B cell (primary cell): ENCODE measurements at regions not wholly inside any gene's neighbourhood (a gene's known extent, or its start where the extent isn't known, plus 50 kb on each side); places are given as distances from the start of the nearest gene placed in this dataset.

Experiments
- ATAC-seq: fragments of 200-7000 bp; cut with Tn5 transposase; one replicate; pipeline ENCODE4 v1.10.0; 2021; ENCODE audit warnings: low read depth, mild to moderate bottlenecking, moderate number of reproducible peaks, moderate library complexity
- CTCF ChIA-PET: fragments of 350-600 bp; sonication (Branson Sonifier 250); formaldehyde crosslinking; loops from one replicate; lab custom pipeline; 2021; ENCODE audit warnings: antibody characterized with exemption, inconsistent platforms; lab: Charles Lee
- POLR2A ChIA-PET: fragments of 350-600 bp; sonication (Branson Sonifier 250); formaldehyde crosslinking; loops from one replicate; lab custom pipeline; 2021; ENCODE audit warnings: antibody characterized with exemption; lab: Charles Lee
- DNase-seq: peaks from one replicate; pipeline ENCODE4 v3.0.0; 2013
- H2AFZ ChIP-seq: 2 replicates; pipeline ENCODE4 v1.6.1; 2012; ENCODE audit warnings: mild to moderate bottlenecking, low read depth, low read length; ENCODE audit not compliant: insufficient read depth, poor library complexity, severe bottlenecking
- H3K27ac ChIP-seq, 2 donors: 1 replicate in 1 of 2; 2 replicates in 1 of 2; pipeline ENCODE4 v1.5.1; 2012 to 2013; ENCODE audit warnings: low read length in 2 of 2, mild to moderate bottlenecking in 2 of 2, moderate library complexity in 1 of 2
- H3K27me3 ChIP-seq, 4 experiments: fragments of 200-600 bp in 1 of 4; sonication (generic) in 1 of 4; replicated peaks in 1 of 4; 1 replicate in 2 of 4; 2 replicates in 2 of 4; pipeline versions ENCODE4 v1.6.1 to v1.7.0; 2013 to 2016; ENCODE audit warnings: low read length in 3 of 4, mild to moderate bottlenecking in 2 of 4, mixed read lengths in 1 of 4, moderate library complexity in 1 of 4; ENCODE audit not compliant: insufficient read depth in 4 of 4, control insufficient read depth in 3 of 4; ENCODE audit errors: control extremely low read depth in 1 of 4
- H3K36me3 ChIP-seq, 2 experiments: replicated peaks in 1 of 2; 1 replicate in 1 of 2; 2 replicates in 1 of 2; pipeline versions ENCODE4 v1.6.1 to v1.7.1; 2013; ENCODE audit warnings: low read length in 1 of 2; ENCODE audit not compliant: insufficient read depth in 2 of 2, control insufficient read depth in 1 of 2; ENCODE audit errors: control extremely low read depth in 1 of 2, extremely low read depth in 1 of 2
- H3K4me1 ChIP-seq, 2 donors: fragments of 200-600 bp in 1 of 2; sonication (generic) in 1 of 2; 1 replicate in 1 of 2; 2 replicates in 1 of 2; pipeline versions ENCODE4 v1.5.1 to v1.6.1; 2013 to 2017; ENCODE audit warnings: low read length in 2 of 2; ENCODE audit not compliant: control insufficient read depth in 2 of 2, insufficient read depth in 2 of 2
- H3K4me2 ChIP-seq: replicated peaks from 2 replicates; pipeline ENCODE3; 2012; ENCODE audit warnings: mild to moderate bottlenecking, low read depth, low read length; ENCODE audit not compliant: poor library complexity, severe bottlenecking
- H3K4me3 ChIP-seq, 5 experiments: fragments of 200-600 bp in 1 of 5; sonication (generic) in 1 of 5; 1 replicate in 3 of 5; 2 replicates in 2 of 5; pipeline versions ENCODE4 v1.5.1 to v1.7.0; 2011 to 2016; ENCODE audit warnings: low read length in 4 of 5, mild to moderate bottlenecking in 4 of 5, low read depth in 2 of 5, control low read depth in 1 of 5, moderate library complexity in 1 of 5; ENCODE audit not compliant: insufficient read depth in 1 of 5; ENCODE audit errors: control extremely low read depth in 1 of 5, extremely low read depth in 1 of 5
- H3K79me2 ChIP-seq: fragments of 200-600 bp; sonication (generic); one replicate; pipeline ENCODE4 v1.6.0; 2016; ENCODE audit warnings: low read length; ENCODE audit not compliant: control insufficient read depth, insufficient read depth
- H3K9ac ChIP-seq: fragments of 200-600 bp; sonication (generic); 2 replicates; pipeline ENCODE4 v1.6.1; 2017; ENCODE audit warnings: mild to moderate bottlenecking, low read length, moderate library complexity
- H3K9me3 ChIP-seq, 3 donors: one replicate each; pipeline versions ENCODE4 v1.6.1 to v1.7.1; 2013; ENCODE audit warnings: low read length in 2 of 3; ENCODE audit not compliant: control insufficient read depth in 2 of 3, insufficient read depth in 1 of 3; ENCODE audit errors: control extremely low read depth in 1 of 3
- H4K20me1 ChIP-seq: 2 replicates; pipeline ENCODE4 v1.6.0; 2012; ENCODE audit warnings: mild to moderate bottlenecking, low read length; ENCODE audit not compliant: insufficient read depth, control insufficient read depth, poor library complexity, severe bottlenecking
- H3K27ac Mint-ChIP-seq: one replicate; pipeline ENCODE4 v1.8.0; 2021; ENCODE audit warnings: mixed read lengths
- H3K27me3 Mint-ChIP-seq: one replicate; pipeline ENCODE4 v1.8.0; 2021; ENCODE audit warnings: mixed read lengths
- H3K4me1 Mint-ChIP-seq: one replicate; pipeline ENCODE4 v1.8.0; 2021; ENCODE audit warnings: mixed read lengths
- H3K4me3 Mint-ChIP-seq: one replicate; pipeline ENCODE4 v1.8.0; 2021; ENCODE audit warnings: mixed read lengths
- H3K9me3 Mint-ChIP-seq: one replicate; pipeline ENCODE4 v1.8.0; 2022; ENCODE audit warnings: mixed read lengths; ENCODE audit not compliant: insufficient read depth
- CTCF ChIP-seq: fragments of 200-600 bp; IDR thresholded peaks from one replicate; pipeline ENCODE4 v1.8.0; 2022; ENCODE audit warnings: antibody characterized with exemption, mild to moderate bottlenecking
- EZH2 ChIP-seq: IDR thresholded peaks from 2 replicates; pipeline ENCODE4 v1.6.1; 2012; ENCODE audit warnings: borderline replicate concordance, low read depth, mild to moderate bottlenecking, moderate library complexity, low read length; ENCODE audit not compliant: insufficient read depth, poor library complexity, severe bottlenecking
- WGBS: methylation state at CpG from one replicate; pipeline ENCODE4 v1.1.5; 2013; ENCODE audit warnings: missing lambda C conversion rate; ENCODE audit not compliant: insufficient coverage; 5-methylcytosine and 5-hydroxymethylcytosine counted together
- intact Hi-C: fragments of 100-400 bp; cut with micrococcal nuclease; formaldehyde crosslinking; loops from one replicate; pipeline ENCODE4 v1.10.0; 2022

- Histone ChIP-seq H3K4me2 (no peak overlapping the region), H3K27me3 (no peaks in the 10 kb centered on the region), H3K9ac (no peak overlapping the region), H3K27ac (no peak overlapping the region), H2AFZ (no peak overlapping the region), H3K4me3 (no peak overlapping the region), H3K9me3 (peaks cover 0 to 4% (median 0%) of the 10 kb centered on the region in 3 donors), H3K4me1 (no peaks in the 10 kb centered on the region), H3K36me3 (no peaks in the 10 kb centered on the region), H4K20me1 (no peaks in the 10 kb centered on the region), H3K79me2 (no peaks in the 10 kb centered on the region)
- no peaks in the 10 kb centered on the region for H3K27me3 Mint-ChIP-seq
- ChIA-PET CTCF (no interaction called here), POLR2A (no interaction called here)
- H3K27ac Mint-ChIP-seq: no peak overlapping the region
- DNase-seq (no peak), ATAC-seq (no peak)
- no CpG with 5 or more reads among the region's 3 CpGs for WGBS
- intact Hi-C loops: no loop called here
- H3K9me3 Mint-ChIP-seq: peaks cover 14% of the 10 kb centered on the region
- no peak overlapping the region for H3K4me3 Mint-ChIP-seq
- no peaks in the 10 kb centered on the region for H3K4me1 Mint-ChIP-seq
- TF ChIP-seq CTCF (no peak), EZH2 (no peak)
Measured at GRCh38 chr13:63421123-63421522, 2005.5 kb upstream of the PCDH20 start.

GRCh38 chr13:63420685-63421084 lies 2005.0 kb upstream of the PCDH20 start:
- Histone ChIP-seq H3K4me2 (no peak overlapping the region), H4K20me1 (no peaks in the 10 kb centered on the region), H3K27ac (no peak overlapping the region), H3K27me3 (no peaks in the 10 kb centered on the region), H3K9me3 (peaks cover 0 to 4% (median 0%) of the 10 kb centered on the region in 3 donors), H3K9ac (no peak overlapping the region), H3K36me3 (no peaks in the 10 kb centered on the region), H2AFZ (no peak overlapping the region), H3K4me3 (no peak overlapping the region), H3K79me2 (no peaks in the 10 kb centered on the region), H3K4me1 (no peaks in the 10 kb centered on the region)
- intact Hi-C loops: no loop called here
- no peak overlapping the region for H3K27ac Mint-ChIP-seq
- ChIA-PET CTCF (no interaction called here), POLR2A (no interaction called here)
- no peaks in the 10 kb centered on the region for H3K4me1 Mint-ChIP-seq
- no peaks in the 10 kb centered on the region for H3K27me3 Mint-ChIP-seq
- ATAC-seq (no peak), DNase-seq (no peak)
- peaks cover 14% of the 10 kb centered on the region for H3K9me3 Mint-ChIP-seq
- no peak overlapping the region for H3K4me3 Mint-ChIP-seq
- TF ChIP-seq EZH2: no peak
